ENCODE measurements at regions not wholly inside any gene's neighbourhood (a gene's known extent, or its start where the extent isn't known, plus 50 kb on each side); places are given as distances from the start of the nearest gene placed in this dataset.

- TF ChIP-seq, protein P1, sequence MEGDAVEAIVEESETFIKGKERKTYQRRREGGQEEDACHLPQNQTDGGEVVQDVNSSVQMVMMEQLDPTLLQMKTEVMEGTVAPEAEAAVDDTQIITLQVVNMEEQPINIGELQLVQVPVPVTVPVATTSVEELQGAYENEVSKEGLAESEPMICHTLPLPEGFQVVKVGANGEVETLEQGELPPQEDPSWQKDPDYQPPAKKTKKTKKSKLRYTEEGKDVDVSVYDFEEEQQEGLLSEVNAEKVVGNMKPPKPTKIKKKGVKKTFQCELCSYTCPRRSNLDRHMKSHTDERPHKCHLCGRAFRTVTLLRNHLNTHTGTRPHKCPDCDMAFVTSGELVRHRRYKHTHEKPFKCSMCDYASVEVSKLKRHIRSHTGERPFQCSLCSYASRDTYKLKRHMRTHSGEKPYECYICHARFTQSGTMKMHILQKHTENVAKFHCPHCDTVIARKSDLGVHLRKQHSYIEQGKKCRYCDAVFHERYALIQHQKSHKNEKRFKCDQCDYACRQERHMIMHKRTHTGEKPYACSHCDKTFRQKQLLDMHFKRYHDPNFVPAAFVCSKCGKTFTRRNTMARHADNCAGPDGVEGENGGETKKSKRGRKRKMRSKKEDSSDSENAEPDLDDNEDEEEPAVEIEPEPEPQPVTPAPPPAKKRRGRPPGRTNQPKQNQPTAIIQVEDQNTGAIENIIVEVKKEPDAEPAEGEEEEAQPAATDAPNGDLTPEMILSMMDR (IDR thresholded peaks at IDR 0.05), result no peak
- no peak for TF ChIP-seq POLR2A (IDR thresholded peaks at IDR 0.05)
- H3K4me3 ChIP-seq (ENCODE audit: low read depth, poor library complexity, severe bottlenecking), result no peak overlapping the region
- 88 to 91% methylated on average over 2 of the region's 2 CpGs for WGBS, 2 donors
- no peak for DNase-seq (ENCODE audit: low spot score in 2 of 2)
- intact Hi-C loops (cut with DNase I; ENCODE audit: low total_unique reads), result no loop called here
These were observed 231.6 kb upstream of the FOXK1 start for GRCh38 chr7:4450483-4450882.

DNA sequence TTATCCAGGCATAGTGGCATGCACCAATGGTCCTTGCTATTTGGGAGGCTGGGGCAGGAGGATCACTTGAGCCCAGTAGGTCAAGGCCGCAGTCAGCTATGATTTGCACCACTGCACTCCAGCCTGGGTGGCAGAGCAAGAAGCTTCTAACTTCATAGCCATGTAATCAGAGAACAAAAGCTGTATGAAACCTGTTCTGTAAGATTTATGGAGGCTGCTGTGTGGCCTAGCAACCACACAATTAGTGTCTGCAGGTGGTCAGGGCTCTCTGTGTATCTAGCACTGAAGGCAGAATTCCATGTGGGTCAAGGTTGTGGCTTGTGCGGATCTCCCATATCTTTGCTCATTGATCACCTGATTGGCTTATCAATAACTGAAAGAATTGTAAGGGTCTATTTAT lies 221.5 kb upstream of the FOXK1 start:
- peak in 1 of 2 donors; percentile 28 for DNase-seq (ENCODE audit: low spot score in 2 of 2)

DNA sequence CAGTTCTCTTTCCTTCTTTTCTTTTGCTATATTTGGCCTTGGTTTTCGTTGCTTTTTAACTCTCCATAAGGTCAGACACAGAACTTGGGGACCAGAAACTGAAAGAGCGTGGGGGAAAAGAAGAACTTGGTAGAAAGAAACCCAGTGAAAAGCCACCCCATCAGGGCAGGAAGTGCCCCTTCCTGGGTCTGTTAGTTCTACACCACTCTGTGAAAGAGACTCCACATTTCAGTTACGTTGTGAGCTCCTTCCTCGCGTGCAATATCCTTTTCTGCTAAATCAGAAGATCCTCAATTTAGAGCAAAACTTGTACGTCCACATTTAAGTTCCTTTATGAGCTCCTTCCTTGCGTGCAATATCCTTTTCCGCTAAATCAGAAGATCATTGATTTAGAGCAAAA lies 220.6 kb upstream of the FOXK1 start:
- DNase-seq (ENCODE audit: low spot score in 2 of 2), result no peak
- TF ChIP-seq, protein P1 (IDR thresholded peaks at IDR 0.05), result no peak
- TF ChIP-seq POLR2A (IDR thresholded peaks at IDR 0.05), result no peak
- WGBS, 2 donors, result 69 to 77% methylated on average over 8 of the region's 8 CpGs
- H3K4me3 ChIP-seq (ENCODE audit: low read depth, poor library complexity, severe bottlenecking), result no peak overlapping the region
- intact Hi-C loops (cut with DNase I; ENCODE audit: low total_unique reads), result no loop called here

More for the DNA sequence above, 221.5 kb upstream of the FOXK1 start:
- intact Hi-C loops (cut with DNase I; ENCODE audit: low total_unique reads), result no loop called here
- WGBS, 2 donors, result 91 to 93% methylated on average over 2 of the region's 2 CpGs
- H3K4me3 ChIP-seq (ENCODE audit: low read depth, poor library complexity, severe bottlenecking), result no peak overlapping the region
- TF ChIP-seq, protein P1 (IDR thresholded peaks at IDR 0.05), result no peak
- TF ChIP-seq POLR2A (IDR thresholded peaks at IDR 0.05), result no peak

DNA sequence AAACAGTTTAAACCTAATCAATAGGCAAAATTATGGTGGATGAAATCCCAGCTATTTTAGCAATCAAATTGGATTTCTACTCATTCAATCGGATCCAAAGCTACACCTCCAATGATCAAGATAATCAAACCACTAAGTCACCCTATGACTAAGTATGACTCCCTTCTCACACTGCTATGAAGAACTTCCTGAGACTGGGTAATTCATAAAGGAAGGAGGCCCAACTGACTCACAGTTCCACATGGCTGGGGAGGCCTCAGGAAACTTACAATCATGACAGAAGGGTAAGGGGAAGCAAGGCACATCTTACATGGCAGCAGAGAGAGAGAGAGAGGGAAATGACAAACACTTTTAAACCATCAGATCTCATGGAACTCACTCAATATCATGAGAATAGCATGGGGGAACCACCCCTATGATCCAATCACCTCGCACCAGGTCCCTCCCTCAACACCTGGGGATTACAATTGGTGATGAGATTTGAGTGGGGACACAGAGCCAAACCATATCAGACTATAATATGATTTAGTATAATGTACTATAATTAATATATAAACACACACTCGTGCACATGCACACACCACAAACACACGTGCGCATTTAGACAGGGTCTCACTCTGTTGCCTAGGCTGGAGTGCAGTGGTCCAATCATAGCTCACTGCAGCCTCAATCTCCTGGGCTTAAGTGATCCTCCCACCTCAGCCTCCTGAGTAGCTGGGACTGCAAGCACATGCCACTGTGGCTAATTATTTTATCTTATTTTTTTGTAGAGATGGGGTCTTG lies 213.6 kb upstream of the FOXK1 start:
- WGBS, 2 donors, result 86 to 90% methylated on average over 5 of the region's 5 CpGs
- intact Hi-C loops (cut with DNase I; ENCODE audit: low total_unique reads), result no loop called here
- TF ChIP-seq POLR2A (IDR thresholded peaks at IDR 0.05), result no peak
- TF ChIP-seq, protein P1 (IDR thresholded peaks at IDR 0.05), result no peak
- peak in 1 of 2 donors; percentile 37 for DNase-seq (ENCODE audit: low spot score in 2 of 2)
- no peak overlapping the region for H3K4me3 ChIP-seq (ENCODE audit: low read depth, poor library complexity, severe bottlenecking)

- H3K4me3 ChIP-seq (ENCODE audit: low read depth, poor library complexity, severe bottlenecking), result no peak overlapping the region
- 46 to 61% methylated on average over 7 of the region's 7 CpGs for WGBS, 2 donors
- TF ChIP-seq, protein P1 (IDR thresholded peaks at IDR 0.05), result no peak
- TF ChIP-seq POLR2A (IDR thresholded peaks at IDR 0.05), result no peak
- no peak for DNase-seq (ENCODE audit: low spot score in 2 of 2)
- intact Hi-C loops (cut with DNase I; ENCODE audit: low total_unique reads), result no loop called here
These were observed 211.8 kb upstream of the FOXK1 start for GRCh38 chr7:4470246-4470645.

GRCh38 chr7:4472728-4473127 lies 209.4 kb upstream of the FOXK1 start:
- TF ChIP-seq POLR2A (IDR thresholded peaks at IDR 0.05), result no peak
- TF ChIP-seq, protein P1 (IDR thresholded peaks at IDR 0.05), result no peak
- no peak overlapping the region for H3K4me3 ChIP-seq (ENCODE audit: low read depth, poor library complexity, severe bottlenecking)
- intact Hi-C loops (cut with DNase I; ENCODE audit: low total_unique reads), result no loop called here
- DNase-seq (ENCODE audit: low spot score in 2 of 2), result no peak
- 59% methylated on average over 10 to 12 of the region's 12 CpGs for WGBS, 2 donors

All from lower leg skin (tissue), 4 donors.